ENCODE measurements at regions not wholly inside any gene's neighbourhood (a gene's known extent, or its start where the extent isn't known, plus 50 kb on each side); places are given as distances from the start of the nearest gene placed in this dataset.
"Not testable (repeated sequence)": the region's sequence is repeated elsewhere in the genome, so short reads cannot be mapped to it uniquely, and the experiment has no call there.

- no peak for DNase-seq (ENCODE audit: low read depth, low spot score)
These were observed 521.2 kb downstream of the RMST start for GRCh38 chr12:97983796-97984195.

GRCh38 chr12:97984436-97984835 is 521.8 kb downstream of the RMST start:
- DNase-seq (ENCODE audit: low read depth, low spot score) = no peak

- DNase-seq (ENCODE audit: low read depth, low spot score) = no peak
These were observed 522.5 kb downstream of the RMST start for GRCh38 chr12:97984974-97985580.

- no peak for DNase-seq (ENCODE audit: low read depth, low spot score)
These were observed 523.2 kb downstream of the RMST start for GRCh38 chr12:97985834-97986233.

GRCh38 chr12:97988588-97988987 is 526.0 kb downstream of the RMST start:
- not testable (repeated sequence) for DNase-seq (ENCODE audit: low read depth, low spot score)

GRCh38 chr12:97989366-97989940 is 525.9 kb upstream of the TMPO start:
- DNase-seq (ENCODE audit: low read depth, low spot score) = no peak

- no peak for DNase-seq (ENCODE audit: low read depth, low spot score)
These were observed 520.5 kb upstream of the TMPO start for GRCh38 chr12:97994746-97995484.

- DNase-seq (ENCODE audit: low read depth, low spot score) = no peak
These were observed 519.8 kb upstream of the TMPO start for GRCh38 chr12:97995559-97995958.

- no peak for DNase-seq (ENCODE audit: low read depth, low spot score)
These were observed 514.0 kb upstream of the TMPO start for GRCh38 chr12:98001430-98001829.

GRCh38 chr12:98002887-98003493 is 512.4 kb upstream of the TMPO start:
- no peak for DNase-seq (ENCODE audit: low read depth, low spot score)

GRCh38 chr12:98007963-98008362 is 507.4 kb upstream of the TMPO start:
- DNase-seq (ENCODE audit: low read depth, low spot score) = no peak

- DNase-seq (ENCODE audit: low read depth, low spot score) = no peak
These were observed 501.8 kb upstream of the TMPO start for GRCh38 chr12:98013560-98013959.

GRCh38 chr12:98018836-98019235 is 496.6 kb upstream of the TMPO start:
- no peak for DNase-seq (ENCODE audit: low read depth, low spot score)

GRCh38 chr12:98020376-98020775 is 495.0 kb upstream of the TMPO start:
- no peak for DNase-seq (ENCODE audit: low read depth, low spot score)

- DNase-seq (ENCODE audit: low read depth, low spot score) = no peak
These were observed 492.4 kb upstream of the TMPO start for GRCh38 chr12:98022961-98023360.

- DNase-seq (ENCODE audit: low read depth, low spot score) = no peak
These were observed 477.8 kb upstream of the TMPO start for GRCh38 chr12:98037401-98038140.

GRCh38 chr12:98042668-98043067 is 472.7 kb upstream of the TMPO start:
- DNase-seq (ENCODE audit: low read depth, low spot score) = no peak

- no peak for DNase-seq (ENCODE audit: low read depth, low spot score)
These were observed 470.0 kb upstream of the TMPO start for GRCh38 chr12:98045395-98045794.

GRCh38 chr12:98048326-98048725 is 467.1 kb upstream of the TMPO start:
- no peak for DNase-seq (ENCODE audit: low read depth, low spot score)

- no peak for DNase-seq (ENCODE audit: low read depth, low spot score)
These were observed 462.2 kb upstream of the TMPO start for GRCh38 chr12:98053202-98053601.

- DNase-seq (ENCODE audit: low read depth, low spot score) = no peak
These were observed 457.7 kb upstream of the TMPO start for GRCh38 chr12:98057701-98058100.

GRCh38 chr12:98058213-98058612 is 457.2 kb upstream of the TMPO start:
- no peak for DNase-seq (ENCODE audit: low read depth, low spot score)

All from activated naive CD8-positive, alpha-beta T cell treated with anti-CD3 and anti-CD28 coated beads, Interleukin-2, amount 50 U/mL, for 16 hours (primary cell).